ENCODE measurements at regions not wholly inside any gene's neighbourhood (a gene's known extent, or its start where the extent isn't known, plus 50 kb on each side); places are given as distances from the start of the nearest gene placed in this dataset.

- H3K4me3 Mint-ChIP-seq (ENCODE audit: unreplicated experiment): no peak overlapping the region
- intact Hi-C loops (cut with micrococcal nuclease): no loop called here
- no peak overlapping the region for H3K27ac Mint-ChIP-seq (ENCODE audit: low read depth, unreplicated experiment)
- ChIA-PET POLR2A (no interaction called here), CTCF (no interaction called here)
- DNase-seq (ENCODE audit: unreplicated experiment): no peak
- H3K9me3 Mint-ChIP-seq (ENCODE audit: unreplicated experiment): no peaks in the 10 kb centered on the region
- TF ChIP-seq, protein P1, sequence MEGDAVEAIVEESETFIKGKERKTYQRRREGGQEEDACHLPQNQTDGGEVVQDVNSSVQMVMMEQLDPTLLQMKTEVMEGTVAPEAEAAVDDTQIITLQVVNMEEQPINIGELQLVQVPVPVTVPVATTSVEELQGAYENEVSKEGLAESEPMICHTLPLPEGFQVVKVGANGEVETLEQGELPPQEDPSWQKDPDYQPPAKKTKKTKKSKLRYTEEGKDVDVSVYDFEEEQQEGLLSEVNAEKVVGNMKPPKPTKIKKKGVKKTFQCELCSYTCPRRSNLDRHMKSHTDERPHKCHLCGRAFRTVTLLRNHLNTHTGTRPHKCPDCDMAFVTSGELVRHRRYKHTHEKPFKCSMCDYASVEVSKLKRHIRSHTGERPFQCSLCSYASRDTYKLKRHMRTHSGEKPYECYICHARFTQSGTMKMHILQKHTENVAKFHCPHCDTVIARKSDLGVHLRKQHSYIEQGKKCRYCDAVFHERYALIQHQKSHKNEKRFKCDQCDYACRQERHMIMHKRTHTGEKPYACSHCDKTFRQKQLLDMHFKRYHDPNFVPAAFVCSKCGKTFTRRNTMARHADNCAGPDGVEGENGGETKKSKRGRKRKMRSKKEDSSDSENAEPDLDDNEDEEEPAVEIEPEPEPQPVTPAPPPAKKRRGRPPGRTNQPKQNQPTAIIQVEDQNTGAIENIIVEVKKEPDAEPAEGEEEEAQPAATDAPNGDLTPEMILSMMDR (IDR thresholded peaks at IDR 0.05; ENCODE audit: unreplicated experiment): no peak
- no peaks in the 10 kb centered on the region for H3K27me3 Mint-ChIP-seq (ENCODE audit: insufficient read depth, unreplicated experiment)
- no peaks in the 10 kb centered on the region for H3K36me3 Mint-ChIP-seq (ENCODE audit: insufficient read depth, unreplicated experiment)
- H3K4me1 Mint-ChIP-seq (ENCODE audit: insufficient read depth, unreplicated experiment): no peaks in the 10 kb centered on the region
- BruUV-seq (replicated peaks): no TSS peak
Observed at GRCh38 chr5:105197531-105197930, 1634.9 kb upstream of the NUDT12 start.

DNA sequence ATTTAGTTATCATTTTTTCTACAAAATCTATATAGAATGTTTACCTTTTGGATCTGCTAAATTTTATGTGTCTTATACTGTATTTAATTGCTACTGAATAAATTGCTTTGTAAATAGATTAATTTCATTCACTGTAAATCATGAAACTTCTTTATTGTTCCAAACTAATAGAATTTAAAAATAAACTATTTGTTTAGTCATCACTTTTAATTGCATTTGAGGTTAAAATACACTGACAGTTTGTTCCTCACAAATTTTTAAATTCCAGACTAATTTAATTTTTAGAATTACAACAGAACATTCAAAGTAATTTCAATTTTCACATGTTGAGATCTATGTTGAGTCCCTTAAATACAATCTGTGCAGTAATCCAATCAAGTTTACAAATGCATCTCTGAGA is 1633.2 kb upstream of the NUDT12 start:
- Mint-ChIP-seq H3K9me3 (ENCODE audit: unreplicated experiment) (no peaks in the 10 kb centered on the region), H3K27ac (ENCODE audit: low read depth, unreplicated experiment) (no peak overlapping the region), H3K4me3 (ENCODE audit: unreplicated experiment) (no peak overlapping the region), H3K4me1 (ENCODE audit: insufficient read depth, unreplicated experiment) (no peaks in the 10 kb centered on the region), H3K36me3 (ENCODE audit: insufficient read depth, unreplicated experiment) (no peaks in the 10 kb centered on the region), H3K27me3 (ENCODE audit: insufficient read depth, unreplicated experiment) (no peaks in the 10 kb centered on the region)
- ChIA-PET CTCF (no interaction called here), POLR2A (no interaction called here)
- TF ChIP-seq, protein P1 (IDR thresholded peaks at IDR 0.05; ENCODE audit: unreplicated experiment): no peak
- intact Hi-C loops (cut with micrococcal nuclease): no loop called here
- BruUV-seq (replicated peaks): no TSS peak
- no peak for DNase-seq (ENCODE audit: unreplicated experiment)

GRCh38 chr5:105172918-105173317 is 1610.3 kb upstream of the NUDT12 start:
- Mint-ChIP-seq H3K27ac (ENCODE audit: low read depth, unreplicated experiment) (no peak overlapping the region), H3K36me3 (ENCODE audit: insufficient read depth, unreplicated experiment) (no peaks in the 10 kb centered on the region), H3K4me1 (ENCODE audit: insufficient read depth, unreplicated experiment) (no peaks in the 10 kb centered on the region), H3K9me3 (ENCODE audit: unreplicated experiment) (no peaks in the 10 kb centered on the region), H3K27me3 (ENCODE audit: insufficient read depth, unreplicated experiment) (no peaks in the 10 kb centered on the region), H3K4me3 (ENCODE audit: unreplicated experiment) (no peak overlapping the region)
- intact Hi-C loops (cut with micrococcal nuclease): no loop called here
- CTCF ChIA-PET: no interaction called here
- DNase-seq (ENCODE audit: unreplicated experiment): no peak
- POLR2A ChIA-PET: no interaction called here
- BruUV-seq (replicated peaks): no TSS peak
- TF ChIP-seq, protein P1 (IDR thresholded peaks at IDR 0.05; ENCODE audit: unreplicated experiment): no peak

DNA sequence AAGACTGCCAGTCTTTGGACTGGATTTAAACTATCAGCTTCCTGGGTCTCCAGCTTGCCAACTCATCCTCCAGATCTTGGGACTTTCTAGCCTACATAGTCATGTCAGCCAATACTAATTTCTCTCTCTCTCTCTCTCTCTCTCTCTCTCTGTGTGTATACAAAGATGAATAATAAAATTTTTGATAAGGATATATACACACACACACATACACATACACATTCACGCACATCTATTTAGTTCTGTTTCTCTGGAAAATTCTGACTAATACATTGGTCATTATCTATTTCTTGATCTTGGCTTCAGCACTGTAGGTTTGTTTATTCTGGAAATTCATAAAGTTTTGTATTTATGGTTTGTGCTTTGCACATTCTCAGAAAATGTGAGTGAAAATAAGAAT is 1606.2 kb upstream of the NUDT12 start:
- Mint-ChIP-seq H3K4me1 (ENCODE audit: insufficient read depth, unreplicated experiment) (no peaks in the 10 kb centered on the region), H3K27ac (ENCODE audit: low read depth, unreplicated experiment) (no peak overlapping the region), H3K36me3 (ENCODE audit: insufficient read depth, unreplicated experiment) (no peaks in the 10 kb centered on the region), H3K4me3 (ENCODE audit: unreplicated experiment) (no peak overlapping the region), H3K9me3 (ENCODE audit: unreplicated experiment) (no peaks in the 10 kb centered on the region), H3K27me3 (ENCODE audit: insufficient read depth, unreplicated experiment) (no peaks in the 10 kb centered on the region)
- DNase-seq (ENCODE audit: unreplicated experiment): no peak
- no TSS peak for BruUV-seq (replicated peaks)
- ChIA-PET POLR2A (no interaction called here), CTCF (no interaction called here)
- intact Hi-C loops (cut with micrococcal nuclease): no loop called here
- TF ChIP-seq, protein P1 (IDR thresholded peaks at IDR 0.05; ENCODE audit: unreplicated experiment): no peak

Measured in MCF 10A (cell line).